Frontal cortex (tissue), 3 donors: ENCODE measurements at regions not wholly inside any gene's neighbourhood (a gene's known extent, or its start where the extent isn't known, plus 50 kb on each side); places are given as distances from the start of the nearest gene placed in this dataset.

ENCODE experiments used
- DNase-seq, 2 donors: peaks; one replicate each; pipeline ENCODE4 v3.0.0; 2012; ENCODE audit warnings: low spot score in 2 of 2
- FAIRE-seq: peaks from 2 replicates; lab custom pipeline; 2012; peaks lifted over from hg19 to GRCh38; lab: Jason Lieb, UNC
- donor health status: control.
- donor health status: control.
- donor health status: control.

DNA sequence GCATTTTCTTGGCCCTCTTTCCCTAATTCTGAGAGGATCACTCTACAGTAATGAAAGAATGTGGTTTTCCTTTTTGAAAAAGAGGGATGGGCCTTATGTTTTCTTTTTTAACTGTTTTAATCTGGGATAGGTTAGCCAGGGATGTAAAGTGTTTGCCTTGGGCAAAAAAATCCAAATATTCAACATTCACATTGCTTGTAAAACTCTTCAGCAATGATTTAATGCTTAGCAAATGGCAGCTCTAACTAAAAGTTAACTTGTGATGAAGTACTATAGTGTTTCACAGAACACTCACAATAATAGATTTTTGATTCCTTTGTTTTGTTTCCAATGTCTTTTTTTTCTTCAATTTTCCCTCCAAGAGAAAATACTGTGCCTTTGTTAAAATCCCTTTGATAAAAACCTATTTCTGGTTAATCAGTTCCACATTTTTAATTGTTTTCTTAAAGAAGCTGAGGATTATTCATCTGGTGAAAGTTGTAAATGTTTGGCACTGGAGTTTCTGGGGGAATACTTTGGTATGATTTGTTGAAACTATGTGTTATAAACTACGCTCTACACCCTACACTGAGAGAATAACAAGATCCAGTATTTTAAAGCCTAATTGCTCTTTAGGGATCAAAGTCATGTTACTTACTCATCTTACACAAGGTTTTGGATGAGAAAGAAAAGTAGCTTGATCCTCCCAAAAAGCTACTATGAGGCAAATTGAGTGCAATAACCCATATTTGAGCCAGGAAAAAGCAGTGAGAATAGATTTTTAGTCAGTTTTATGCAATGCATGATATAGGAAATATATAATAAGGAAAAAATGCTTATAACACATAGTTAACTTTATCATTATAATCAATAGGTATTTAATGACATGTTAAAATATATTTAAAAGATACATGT is 335.8 kb downstream of the EPHA7 start:
- no peak for DNase-seq
- FAIRE-seq = no peak

- FAIRE-seq (no peak), DNase-seq (no peak)
These were observed 337.5 kb downstream of the EPHA7 start for GRCh38 chr6:93081901-93082300.

DNA sequence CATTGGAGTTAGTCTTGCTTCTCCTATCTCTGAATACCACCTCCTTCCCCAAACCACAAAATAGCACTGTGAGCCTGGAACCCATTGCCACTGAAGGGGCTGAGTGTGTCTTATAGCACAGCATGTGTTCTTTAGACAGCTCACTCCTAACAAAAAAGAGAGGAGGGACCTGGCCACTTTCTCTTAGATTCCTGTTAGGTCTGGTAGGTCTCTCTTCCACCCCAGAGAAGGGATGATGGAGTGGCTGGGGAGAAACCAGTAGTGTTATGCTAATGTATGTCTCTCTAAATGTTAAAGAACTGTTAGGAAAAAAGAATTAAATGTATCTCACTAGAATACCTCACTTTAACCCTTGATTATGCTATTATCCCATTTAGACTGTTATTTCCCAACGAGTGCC is 340.3 kb downstream of the EPHA7 start:
- FAIRE-seq (no peak), DNase-seq (no peak)

DNA sequence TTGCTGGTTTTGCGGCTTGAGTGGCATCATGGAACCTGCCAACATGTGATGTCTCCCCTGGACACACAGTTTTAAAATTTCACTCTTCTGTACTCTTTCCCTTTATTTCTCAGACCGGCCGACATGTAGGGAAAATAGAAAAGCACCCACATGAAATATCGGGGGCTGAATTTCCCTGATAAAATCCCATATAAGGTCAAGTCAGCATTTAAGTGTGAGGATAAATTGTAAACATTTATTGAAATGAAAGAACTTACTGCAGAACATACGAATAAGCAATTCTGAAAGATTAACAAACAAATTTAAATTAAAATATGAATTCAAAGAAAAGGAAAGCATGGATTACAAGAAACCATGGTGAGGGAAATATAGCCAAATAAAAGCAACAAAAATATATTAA is 345.5 kb downstream of the EPHA7 start:
- FAIRE-seq = no peak
- no peak for DNase-seq

GRCh38 chr6:93069856-93070255 is 349.5 kb downstream of the EPHA7 start:
- DNase-seq = no peak
- FAIRE-seq = no peak

DNA sequence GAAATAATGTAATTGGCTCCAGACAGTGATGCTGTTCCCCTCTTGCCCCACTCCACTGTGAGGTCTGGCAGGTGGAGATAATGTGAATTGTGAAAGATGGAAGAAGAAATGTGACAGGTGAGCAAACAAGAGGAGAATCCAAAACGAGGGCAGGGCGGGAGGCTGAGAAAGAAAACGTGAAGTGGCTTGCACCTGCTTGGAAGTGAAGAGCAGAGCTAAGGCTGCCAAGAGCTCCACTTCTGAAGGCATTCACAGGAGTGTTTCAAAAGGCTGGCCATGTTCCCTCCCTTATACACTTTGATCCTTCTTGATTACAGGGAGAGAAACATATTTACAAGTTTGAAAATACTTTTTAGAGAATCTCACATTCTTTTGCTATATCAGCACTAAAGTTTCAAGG is 359.4 kb downstream of the EPHA7 start:
- DNase-seq (no peak), FAIRE-seq (no peak)

DNA sequence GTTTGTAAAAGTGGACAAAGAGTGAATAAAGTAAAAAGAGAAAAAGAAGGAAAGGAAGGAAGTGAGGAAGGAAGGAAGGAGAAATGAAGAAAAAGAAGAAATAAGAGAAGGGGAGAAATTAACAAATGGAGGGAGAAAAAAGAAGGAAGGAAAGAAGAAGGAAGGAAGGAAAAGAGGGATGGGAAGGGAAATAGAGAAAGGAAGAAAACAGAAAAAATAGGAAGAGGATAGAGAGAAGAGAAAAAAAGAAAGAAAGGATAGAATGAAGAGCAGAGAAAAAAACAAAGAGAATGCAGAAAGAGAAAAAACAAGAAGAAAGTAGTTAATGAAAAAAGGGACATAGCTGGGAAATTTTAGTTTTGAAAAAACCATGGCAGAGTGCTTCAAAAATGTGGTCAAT is 361.8 kb downstream of the EPHA7 start:
- DNase-seq (no peak), FAIRE-seq (no peak)

DNA sequence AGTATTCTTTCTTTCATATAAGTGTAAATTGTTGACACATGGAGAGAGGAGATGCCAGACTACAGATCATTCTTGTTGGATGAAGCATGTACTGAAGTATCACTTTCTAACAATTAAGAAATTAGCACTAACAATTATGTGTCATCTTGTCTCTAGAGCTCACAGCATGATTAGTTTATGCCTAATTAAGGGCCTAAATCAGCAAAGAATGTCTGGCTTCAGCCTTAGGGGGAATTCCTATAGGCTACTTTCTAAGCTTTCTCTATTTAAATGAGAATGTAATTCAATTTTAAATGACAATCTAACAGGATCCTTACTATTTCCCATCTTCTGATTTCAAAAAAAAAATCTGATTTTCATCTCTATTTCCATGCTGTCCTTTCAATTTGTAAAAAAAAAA is 371.0 kb downstream of the EPHA7 start:
- DNase-seq (no peak), FAIRE-seq (no peak)

DNA sequence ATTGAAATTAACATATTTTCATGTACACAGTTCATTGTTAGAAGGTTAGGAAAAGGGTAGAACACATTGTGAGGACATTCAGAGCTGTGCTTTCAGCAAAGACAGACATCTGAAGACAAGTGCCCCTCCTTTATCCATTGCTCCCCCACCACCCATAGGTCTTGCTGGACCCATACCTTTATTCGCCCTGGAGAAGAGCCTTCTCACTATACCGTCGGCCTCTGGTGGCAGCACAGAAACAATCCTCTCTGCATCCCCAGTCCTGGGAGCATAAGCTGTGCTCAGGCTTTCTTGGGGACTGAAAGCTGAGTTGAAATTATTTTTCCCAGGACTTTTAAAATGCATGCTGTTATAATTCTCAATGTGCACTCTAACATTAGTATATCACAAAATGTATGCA is 372.3 kb downstream of the EPHA7 start:
- DNase-seq = no peak
- FAIRE-seq = no peak

DNA sequence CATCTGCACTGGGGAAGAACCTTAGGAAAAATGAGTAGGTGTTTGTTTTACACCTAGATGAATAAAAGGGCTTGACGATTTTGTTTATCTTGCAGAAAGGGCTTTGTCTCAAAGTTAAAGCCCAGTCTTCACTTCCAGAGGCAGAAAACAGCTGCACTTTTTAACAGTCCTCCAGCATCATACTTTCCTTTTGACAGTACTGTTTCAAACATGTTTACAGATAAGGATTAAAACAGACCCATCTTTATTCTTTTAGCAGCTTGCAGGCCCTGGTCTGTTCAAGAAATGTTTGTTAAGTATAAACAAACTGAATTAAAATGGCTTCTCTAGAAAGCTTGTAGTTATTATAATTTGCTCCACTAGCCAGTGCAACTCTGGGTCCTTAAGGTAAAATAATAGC is 374.2 kb downstream of the EPHA7 start:
- DNase-seq (no peak), FAIRE-seq (no peak)

DNA sequence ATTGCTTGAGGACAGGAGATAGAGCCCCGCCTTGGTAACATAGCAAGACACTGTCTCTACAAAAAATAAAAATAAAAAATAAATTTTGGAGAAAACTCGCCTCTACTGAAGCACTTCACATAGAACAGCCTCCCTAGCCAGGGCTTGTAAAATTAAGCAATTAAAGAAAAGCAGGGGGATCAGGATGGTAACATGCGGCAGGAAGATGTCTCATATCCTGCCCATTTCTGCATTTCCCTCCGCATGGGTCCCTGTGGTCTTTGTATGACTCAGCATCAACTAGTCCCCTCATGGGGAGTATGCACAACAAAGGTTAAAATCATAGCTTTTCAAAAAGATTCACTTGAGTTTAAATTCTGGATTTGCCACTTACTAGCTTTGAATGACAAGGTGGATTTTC is 379.0 kb downstream of the EPHA7 start:
- DNase-seq (no peak), FAIRE-seq (no peak)

DNA sequence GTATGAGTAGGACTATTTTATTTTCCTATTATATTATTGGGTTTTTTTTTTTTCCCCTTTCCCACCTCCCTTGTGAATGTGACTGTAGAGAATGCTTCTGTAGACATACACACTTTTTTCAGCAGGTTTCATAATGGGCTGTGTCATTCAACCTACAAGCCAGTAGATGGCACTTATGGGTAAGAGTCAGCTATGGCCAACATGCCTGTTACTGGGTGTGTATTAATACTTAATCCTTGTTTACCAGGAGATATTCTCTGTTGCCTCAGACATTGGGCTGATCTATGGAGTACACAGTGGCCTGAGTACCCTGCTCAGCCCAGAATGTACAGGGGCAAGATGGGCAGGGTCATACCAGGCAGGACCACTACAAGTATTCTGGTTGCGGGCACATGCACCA is 382.5 kb downstream of the EPHA7 start:
- DNase-seq = no peak
- no peak for FAIRE-seq

DNA sequence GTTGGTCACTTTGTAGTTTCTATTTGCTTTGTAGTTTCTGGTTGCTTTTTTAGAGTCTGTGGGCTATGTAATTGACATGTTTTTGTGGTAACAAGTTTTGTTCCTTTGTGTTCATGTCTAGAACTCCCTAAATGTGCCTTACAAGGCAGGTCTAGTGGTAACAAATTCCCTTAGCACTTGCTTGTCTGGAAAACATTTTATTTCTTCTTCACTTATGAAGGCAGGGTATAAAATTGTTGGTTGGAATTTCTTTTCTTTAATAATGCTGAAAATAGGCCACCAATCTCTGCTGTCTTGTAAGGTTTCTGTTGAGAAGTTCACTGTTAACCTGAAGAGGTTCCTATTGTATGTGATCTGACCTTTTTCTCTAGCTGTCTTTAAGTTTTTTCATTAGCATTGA is 383.6 kb downstream of the EPHA7 start:
- FAIRE-seq = no peak
- no peak for DNase-seq

DNA sequence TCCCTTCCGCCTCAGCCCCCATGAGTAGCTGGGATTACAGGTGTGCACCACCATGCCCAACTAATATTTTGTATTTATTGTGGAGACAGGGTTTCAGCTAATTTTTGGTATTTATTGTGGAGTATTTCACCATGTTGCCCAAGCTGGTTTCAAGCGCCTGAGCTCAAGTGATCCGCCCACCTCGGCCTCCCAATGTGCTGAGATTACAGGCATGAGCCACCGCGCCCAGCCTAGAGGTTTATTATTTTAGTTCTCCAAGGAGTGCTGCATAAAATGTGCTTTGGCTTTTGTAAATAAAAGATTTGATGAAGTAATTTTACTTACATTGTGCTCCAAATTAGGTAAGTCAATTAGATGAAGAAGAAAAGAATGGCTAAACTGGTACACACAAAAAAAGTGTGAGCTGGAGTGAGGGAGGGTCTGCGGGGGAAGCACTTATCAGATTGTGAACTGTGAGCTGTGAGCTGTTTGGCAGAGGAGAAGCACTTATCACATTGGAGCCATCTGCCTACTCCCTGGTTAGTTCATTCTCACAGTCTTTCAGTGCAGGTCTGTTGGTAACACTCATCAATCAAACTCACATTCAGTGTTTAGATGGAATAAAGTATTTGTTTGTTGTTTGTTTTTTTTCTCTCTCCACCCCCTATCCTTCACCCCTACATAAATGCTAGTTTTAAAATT is 398.0 kb downstream of the EPHA7 start:
- DNase-seq (no peak), FAIRE-seq (no peak)

DNA sequence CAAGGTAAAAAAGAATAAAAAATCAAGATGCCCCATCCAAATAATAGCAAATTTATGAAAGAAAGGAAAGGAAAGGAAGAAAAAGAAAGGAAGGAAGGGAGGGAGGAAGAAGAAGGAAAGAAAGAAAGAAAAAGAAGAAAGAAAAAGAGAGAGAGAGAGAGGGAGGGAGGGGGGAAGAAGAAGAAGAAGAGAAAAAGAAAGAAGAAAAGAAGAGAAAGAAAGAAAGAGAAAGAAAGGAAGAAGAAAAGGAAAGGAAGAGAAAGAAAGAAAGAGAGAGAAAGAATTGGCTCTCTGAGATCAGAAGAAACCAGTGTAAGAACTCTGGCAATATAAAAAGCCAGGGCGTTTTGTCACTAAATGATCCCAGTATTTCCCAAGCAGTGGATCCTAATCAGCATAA is 401.7 kb downstream of the EPHA7 start:
- DNase-seq (no peak), FAIRE-seq (no peak)

DNA sequence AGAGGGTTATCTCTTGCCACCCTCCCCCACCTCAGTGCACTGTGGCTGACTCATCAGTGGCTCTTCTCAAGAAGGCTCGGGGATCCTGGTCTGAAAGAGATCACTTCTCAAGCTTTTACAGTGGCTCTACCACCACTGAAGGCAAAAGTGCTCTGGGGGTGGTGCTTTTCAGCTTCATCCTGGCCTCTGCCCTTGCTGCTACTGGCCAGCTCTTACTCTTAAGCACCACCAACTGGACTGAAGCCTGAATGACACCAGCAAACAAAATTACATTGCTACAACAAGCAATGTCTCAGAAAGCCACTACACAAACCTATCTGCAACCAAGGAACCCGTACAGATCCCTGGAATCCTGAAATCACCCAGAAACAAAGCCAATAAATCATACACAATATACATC is 402.1 kb downstream of the EPHA7 start:
- DNase-seq = no peak
- no peak for FAIRE-seq

GRCh38 chr6:93013054-93013453 is 406.3 kb downstream of the EPHA7 start:
- DNase-seq = no peak
- no peak for FAIRE-seq

DNA sequence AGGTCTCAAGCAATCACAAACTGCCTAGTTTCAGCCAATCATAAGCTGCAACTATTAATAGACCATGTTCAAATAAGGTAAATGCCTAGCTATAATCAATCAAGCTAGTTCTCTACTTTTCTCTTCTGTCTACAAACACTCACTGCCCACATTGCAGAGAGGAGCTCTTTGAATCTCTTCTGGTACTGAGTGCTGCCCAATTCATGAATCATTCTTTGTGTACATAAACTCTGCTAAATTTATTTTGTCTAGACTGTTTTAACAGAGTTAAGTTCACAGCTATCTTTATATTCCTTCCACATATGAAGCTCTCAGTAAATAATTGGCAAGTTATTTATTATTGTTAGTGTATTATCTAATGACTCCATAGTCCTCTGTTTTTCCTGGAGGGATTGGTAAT is 411.0 kb downstream of the EPHA7 start:
- no peak for FAIRE-seq
- no peak for DNase-seq

- DNase-seq (no peak), FAIRE-seq (no peak)
These were observed 429.7 kb downstream of the EPHA7 start for GRCh38 chr6:92989656-92990055.

DNA sequence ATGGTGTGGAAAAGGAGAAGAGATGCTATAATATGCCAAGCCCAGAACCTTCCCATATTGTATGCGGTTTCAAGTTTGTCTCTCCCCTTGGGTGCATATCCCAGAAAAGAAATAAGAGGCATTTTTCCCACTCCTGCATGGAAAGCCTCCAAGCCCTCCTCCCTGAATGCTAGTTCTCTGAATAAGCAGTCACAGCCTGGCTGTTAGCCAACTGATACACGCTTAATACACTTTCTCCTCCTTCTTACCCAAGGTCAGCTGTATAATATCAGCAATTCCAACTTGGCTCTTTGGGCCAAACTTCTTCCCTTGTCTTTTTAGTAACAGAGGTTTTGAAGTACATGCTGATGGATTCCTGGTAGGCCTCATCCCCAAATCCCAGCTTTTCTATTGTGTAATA is 440.1 kb downstream of the EPHA7 start:
- FAIRE-seq (no peak), DNase-seq (no peak)

GRCh38 chr6:92977018-92977417 is 442.3 kb downstream of the EPHA7 start:
- no peak for DNase-seq

DNA sequence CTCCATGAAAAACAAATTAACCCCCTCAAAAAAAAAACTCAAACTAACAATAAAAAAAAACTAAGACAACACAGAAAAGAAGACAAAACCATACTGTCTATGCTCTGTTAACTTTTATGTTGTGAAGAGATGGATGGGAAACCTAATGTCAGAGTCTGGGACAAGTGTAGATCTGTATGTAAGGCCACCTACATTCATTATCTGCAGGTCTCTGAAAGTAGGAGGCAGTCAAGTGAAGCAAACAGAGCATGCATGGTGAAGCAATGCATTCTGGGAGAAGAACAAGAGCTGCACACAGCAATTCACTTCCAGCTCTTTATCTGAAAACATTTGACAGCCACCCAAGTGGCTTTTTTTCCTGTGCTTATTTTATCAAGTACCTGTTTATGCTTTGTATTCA is 452.0 kb downstream of the EPHA7 start:
- no peak for DNase-seq
- FAIRE-seq = no peak

More at GRCh38 chr6:92977018-92977417, 442.3 kb downstream of the EPHA7 start:
- no peak for FAIRE-seq
